ENCODE measurements at regions not wholly inside any gene's neighbourhood (a gene's known extent, or its start where the extent isn't known, plus 50 kb on each side); places are given as distances from the start of the nearest gene placed in this dataset.
"Not testable (repeated sequence)": the region's sequence is repeated elsewhere in the genome, so short reads cannot be mapped to it uniquely, and the experiment has no call there.

GRCh38 chr9:134531220-134531970 is 110.2 kb upstream of the COL5A1 start:
- Histone ChIP-seq H3K4me3 (ENCODE audit: insufficient read depth, low read depth, low read length) (no peak overlapping the region), H3K27me3 (ENCODE audit: control insufficient read depth, insufficient read depth, low read length) (no peaks in the 10 kb centered on the region), H3K36me3 (replicated peaks; ENCODE audit: control insufficient read depth, insufficient read depth, low read length) (no peaks in the 10 kb centered on the region)
- DNase-seq = no peak

DNA sequence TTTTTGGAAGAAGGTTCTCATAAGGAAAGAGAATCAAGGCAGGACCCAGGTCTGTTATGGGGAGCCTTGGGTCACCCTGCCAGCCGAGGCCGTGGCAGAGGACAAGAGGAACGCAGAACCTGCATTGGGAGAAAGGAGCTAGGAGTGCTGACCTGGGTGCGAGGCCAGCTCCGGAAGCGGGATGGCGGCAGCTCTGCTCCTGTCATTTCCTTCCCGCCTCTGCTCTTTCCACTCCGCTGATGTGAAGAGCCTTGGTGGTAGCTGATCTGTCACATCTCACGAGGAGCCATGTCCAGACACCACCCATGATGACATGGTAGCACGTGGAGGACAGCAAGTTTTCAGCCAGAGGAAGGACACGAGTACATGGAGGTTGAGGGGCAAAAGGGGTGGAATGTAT is 109.5 kb upstream of the COL5A1 start:
- Histone ChIP-seq H3K4me3 (ENCODE audit: insufficient read depth, low read depth, low read length) (no peak overlapping the region), H3K36me3 (replicated peaks; ENCODE audit: control insufficient read depth, insufficient read depth, low read length) (no peaks in the 10 kb centered on the region), H3K27me3 (ENCODE audit: control insufficient read depth, insufficient read depth, low read length) (no peaks in the 10 kb centered on the region)
- DNase-seq = no peak

DNA sequence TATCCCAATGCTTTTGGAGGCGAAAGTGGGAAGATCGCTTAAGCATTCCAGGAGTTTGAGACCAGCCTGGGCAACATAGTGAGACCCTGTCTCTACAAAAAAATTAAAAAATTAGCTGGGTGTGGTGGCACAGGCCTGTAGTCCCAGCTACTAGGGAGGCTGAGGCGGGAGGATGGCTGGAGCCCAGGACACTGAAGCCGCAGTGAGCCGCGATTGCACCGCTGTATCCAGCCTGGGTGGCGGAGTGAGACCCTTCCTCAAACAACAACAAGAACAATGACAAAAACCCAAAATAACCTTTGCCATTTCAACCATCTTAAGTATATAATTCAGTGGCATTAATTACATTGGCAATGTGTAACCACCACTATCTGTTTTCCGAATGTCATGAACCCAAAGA is 108.9 kb upstream of the COL5A1 start:
- H3K4me3 ChIP-seq (ENCODE audit: insufficient read depth, low read depth, low read length); DNase-seq; H3K27me3 ChIP-seq (ENCODE audit: control insufficient read depth, insufficient read depth, low read length); H3K36me3 ChIP-seq (replicated peaks; ENCODE audit: control insufficient read depth, insufficient read depth, low read length): not testable (repeated sequence)

DNA sequence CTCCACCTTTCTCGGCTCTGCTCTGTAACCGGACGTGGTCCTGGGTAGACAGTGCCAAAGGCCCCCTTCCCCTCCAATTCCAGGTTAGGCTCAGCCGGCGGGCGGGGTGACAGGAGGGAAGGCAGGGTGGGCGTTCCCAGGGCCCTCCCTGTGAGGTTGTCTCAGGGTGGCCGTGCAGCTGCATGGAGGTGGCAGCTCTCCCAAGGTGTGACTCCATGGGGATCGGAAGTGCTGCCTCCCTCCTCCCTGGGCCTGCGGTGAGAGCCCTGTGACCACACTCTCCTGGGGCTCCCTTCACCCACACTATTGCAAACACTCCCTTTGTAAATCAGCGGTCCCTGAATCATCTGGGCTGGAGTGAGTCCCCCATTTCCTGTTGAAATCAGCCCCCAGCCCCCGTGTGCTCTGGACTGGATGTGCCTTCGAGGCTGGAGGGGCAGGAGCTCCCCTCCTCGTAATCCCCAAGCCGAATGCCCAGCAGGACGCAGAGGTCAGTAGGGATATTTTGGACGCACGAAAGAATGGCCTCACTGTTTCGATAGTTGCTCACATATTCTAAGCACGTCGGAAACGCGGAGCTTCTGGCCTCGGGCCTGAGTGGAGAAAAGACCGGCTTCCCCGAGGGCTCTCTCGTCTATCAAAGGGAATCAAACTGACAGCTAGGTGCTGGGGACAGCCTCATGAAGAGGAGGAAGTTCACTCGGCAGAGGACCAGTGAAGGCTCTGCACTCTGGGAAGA is 107.6 kb upstream of the COL5A1 start:
- no peak for DNase-seq
- Histone ChIP-seq H3K4me3 (ENCODE audit: insufficient read depth, low read depth, low read length) (no peak overlapping the region), H3K27me3 (ENCODE audit: control insufficient read depth, insufficient read depth, low read length) (no peaks in the 10 kb centered on the region), H3K36me3 (replicated peaks; ENCODE audit: control insufficient read depth, insufficient read depth, low read length) (no peaks in the 10 kb centered on the region)

GRCh38 chr9:134534661-134535080 is 106.9 kb upstream of the COL5A1 start:
- H3K27me3 ChIP-seq (ENCODE audit: control insufficient read depth, insufficient read depth, low read length) = no peaks in the 10 kb centered on the region
- H3K4me3 ChIP-seq (ENCODE audit: insufficient read depth, low read depth, low read length) = no peak overlapping the region
- no peaks in the 10 kb centered on the region for H3K36me3 ChIP-seq (replicated peaks; ENCODE audit: control insufficient read depth, insufficient read depth, low read length)
- DNase-seq = no peak

DNA sequence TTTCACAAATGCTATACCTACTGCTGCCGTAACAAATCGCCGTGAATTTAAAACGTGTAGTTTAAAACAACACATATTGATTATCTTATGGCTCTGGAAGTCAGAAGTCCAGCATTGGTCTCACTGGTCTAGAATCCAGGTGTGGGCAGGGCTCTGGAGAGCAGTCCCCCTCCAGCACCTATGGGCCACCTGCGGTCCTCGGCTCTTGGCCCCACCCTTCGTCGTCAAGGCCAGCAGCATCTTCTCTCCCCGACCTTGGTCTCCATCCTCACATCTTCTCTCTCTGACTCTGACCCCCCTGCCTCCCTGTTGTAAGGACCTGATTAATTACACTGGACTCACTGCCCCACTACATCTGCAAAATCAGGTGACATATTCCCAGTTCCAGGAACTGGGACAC is 106.4 kb upstream of the COL5A1 start:
- DNase-seq = no peak
- Histone ChIP-seq H3K36me3 (replicated peaks; ENCODE audit: control insufficient read depth, insufficient read depth, low read length) (no peaks in the 10 kb centered on the region), H3K4me3 (ENCODE audit: insufficient read depth, low read depth, low read length) (no peak overlapping the region), H3K27me3 (ENCODE audit: control insufficient read depth, insufficient read depth, low read length) (no peaks in the 10 kb centered on the region)

GRCh38 chr9:134536101-134536900 is 105.3 kb upstream of the COL5A1 start:
- Histone ChIP-seq H3K27me3 (ENCODE audit: control insufficient read depth, insufficient read depth, low read length) (no peaks in the 10 kb centered on the region), H3K4me3 (ENCODE audit: insufficient read depth, low read depth, low read length) (no peak overlapping the region), H3K36me3 (replicated peaks; ENCODE audit: control insufficient read depth, insufficient read depth, low read length) (no peaks in the 10 kb centered on the region)
- DNase-seq = no peak

DNA sequence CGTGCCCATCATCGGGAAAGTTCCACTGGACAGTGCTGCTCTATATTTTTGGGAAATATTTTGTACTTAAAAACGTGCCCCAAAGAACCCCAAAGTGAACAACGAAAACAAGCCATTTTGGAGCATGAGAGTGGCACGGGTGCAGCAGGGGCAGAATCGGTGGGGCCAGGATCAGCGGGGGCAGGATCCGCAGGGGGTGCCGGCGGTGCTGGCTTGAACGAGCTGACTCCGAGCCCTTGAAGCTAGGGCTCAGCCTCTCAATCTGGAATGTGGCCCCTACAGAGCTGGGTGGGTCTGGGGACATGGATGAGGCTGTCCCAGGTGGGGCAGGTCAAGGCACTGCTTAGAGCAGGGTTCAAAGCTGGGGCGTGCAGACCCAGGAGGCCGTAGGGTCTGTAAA is 104.7 kb upstream of the COL5A1 start:
- no peak for DNase-seq
- H3K4me3 ChIP-seq (ENCODE audit: insufficient read depth, low read depth, low read length) = no peak overlapping the region
- no peaks in the 10 kb centered on the region for H3K36me3 ChIP-seq (replicated peaks; ENCODE audit: control insufficient read depth, insufficient read depth, low read length)
- H3K27me3 ChIP-seq (ENCODE audit: control insufficient read depth, insufficient read depth, low read length) = no peaks in the 10 kb centered on the region

- Histone ChIP-seq H3K4me3 (ENCODE audit: insufficient read depth, low read depth, low read length) (no peak overlapping the region), H3K36me3 (replicated peaks; ENCODE audit: control insufficient read depth, insufficient read depth, low read length) (no peaks in the 10 kb centered on the region), H3K27me3 (ENCODE audit: control insufficient read depth, insufficient read depth, low read length) (no peaks in the 10 kb centered on the region)
- DNase-seq = no peak
Measured at GRCh38 chr9:134537951-134538641, 103.5 kb upstream of the COL5A1 start.

DNA sequence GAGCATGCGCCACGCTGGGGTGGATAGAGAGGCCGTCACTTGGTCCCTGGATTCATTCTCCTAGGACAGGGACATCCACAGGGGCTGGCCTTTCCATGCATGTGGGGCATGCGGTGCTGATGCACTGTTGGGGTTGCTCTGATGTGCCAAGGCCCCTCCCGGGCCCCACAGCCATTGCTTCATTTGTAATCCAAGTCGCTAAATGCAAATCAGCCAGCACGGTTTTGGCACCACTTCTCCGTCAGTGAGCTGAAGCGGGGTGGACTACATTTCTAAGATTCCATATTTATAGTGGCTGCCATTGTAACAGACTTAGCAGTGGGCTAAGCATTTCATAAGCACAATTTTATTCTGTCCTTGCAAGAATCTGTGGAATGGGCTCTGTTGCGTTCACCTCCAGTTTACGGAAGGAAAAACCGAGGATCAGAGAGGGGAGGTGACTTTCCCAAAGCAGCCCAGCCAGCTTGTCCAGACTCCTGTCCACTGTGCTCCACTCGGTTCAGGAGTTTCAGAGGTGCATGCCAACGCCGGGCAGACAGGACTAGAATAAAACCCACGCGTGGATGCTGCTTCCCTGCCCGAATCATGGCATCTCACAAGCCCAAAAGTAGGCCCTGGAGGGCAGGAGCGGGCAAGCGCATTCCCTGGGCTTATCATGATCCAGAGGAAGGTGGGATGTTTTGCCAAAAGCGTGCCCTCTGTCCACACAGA is 102.6 kb upstream of the COL5A1 start:
- Histone ChIP-seq H3K27me3 (ENCODE audit: control insufficient read depth, insufficient read depth, low read length) (no peaks in the 10 kb centered on the region), H3K4me3 (ENCODE audit: insufficient read depth, low read depth, low read length) (no peak overlapping the region), H3K36me3 (replicated peaks; ENCODE audit: control insufficient read depth, insufficient read depth, low read length) (no peaks in the 10 kb centered on the region)
- no peak for DNase-seq

GRCh38 chr9:134539586-134540194 is 101.9 kb upstream of the COL5A1 start:
- H3K36me3 ChIP-seq (replicated peaks; ENCODE audit: control insufficient read depth, insufficient read depth, low read length) = no peaks in the 10 kb centered on the region
- no peak overlapping the region for H3K4me3 ChIP-seq (ENCODE audit: insufficient read depth, low read depth, low read length)
- DNase-seq = no peak
- no peaks in the 10 kb centered on the region for H3K27me3 ChIP-seq (ENCODE audit: control insufficient read depth, insufficient read depth, low read length)

DNA sequence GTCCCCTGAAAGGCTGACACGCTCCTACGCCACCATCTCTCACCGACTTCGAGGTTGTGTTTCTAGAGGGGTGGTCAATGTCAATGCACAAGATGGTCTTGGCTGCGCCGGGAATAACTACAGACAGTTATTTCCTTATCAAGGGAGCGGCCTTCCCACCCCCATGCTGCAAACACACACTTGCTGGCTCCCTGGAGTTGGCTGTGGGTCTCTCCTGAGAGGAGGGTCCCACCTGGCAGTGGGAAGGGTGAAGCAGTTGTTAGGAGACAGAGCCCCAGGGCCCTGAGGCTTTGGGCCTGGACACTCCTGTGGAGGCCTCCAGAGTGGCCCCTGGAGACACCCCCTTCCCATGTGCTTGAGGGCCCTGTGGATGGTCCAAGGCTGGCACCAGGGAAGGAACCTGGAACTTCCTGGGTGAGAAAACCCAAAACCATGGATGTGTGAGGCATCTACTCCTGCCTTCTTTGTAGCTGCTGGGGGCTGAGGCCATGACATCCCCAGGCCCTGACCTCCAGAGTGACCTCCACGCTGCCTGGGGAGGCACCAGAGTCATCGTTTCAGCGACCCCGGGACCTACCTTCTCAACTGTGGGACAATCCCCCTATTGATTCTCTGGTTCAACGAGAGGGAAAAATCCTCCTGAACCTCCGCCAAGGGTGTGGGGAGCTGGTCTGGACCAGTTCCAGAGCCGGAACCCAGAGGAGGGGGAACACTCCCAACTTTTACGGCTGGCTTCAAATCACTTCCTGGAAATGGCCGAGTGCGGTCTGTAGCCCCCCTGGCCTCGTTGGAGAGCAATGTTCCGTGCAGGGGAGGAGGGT is 101.1 kb upstream of the COL5A1 start:
- Histone ChIP-seq H3K36me3 (replicated peaks; ENCODE audit: control insufficient read depth, insufficient read depth, low read length) (no peaks in the 10 kb centered on the region), H3K4me3 (ENCODE audit: insufficient read depth, low read depth, low read length) (no peak overlapping the region), H3K27me3 (ENCODE audit: control insufficient read depth, insufficient read depth, low read length) (no peaks in the 10 kb centered on the region)
- no peak for DNase-seq

DNA sequence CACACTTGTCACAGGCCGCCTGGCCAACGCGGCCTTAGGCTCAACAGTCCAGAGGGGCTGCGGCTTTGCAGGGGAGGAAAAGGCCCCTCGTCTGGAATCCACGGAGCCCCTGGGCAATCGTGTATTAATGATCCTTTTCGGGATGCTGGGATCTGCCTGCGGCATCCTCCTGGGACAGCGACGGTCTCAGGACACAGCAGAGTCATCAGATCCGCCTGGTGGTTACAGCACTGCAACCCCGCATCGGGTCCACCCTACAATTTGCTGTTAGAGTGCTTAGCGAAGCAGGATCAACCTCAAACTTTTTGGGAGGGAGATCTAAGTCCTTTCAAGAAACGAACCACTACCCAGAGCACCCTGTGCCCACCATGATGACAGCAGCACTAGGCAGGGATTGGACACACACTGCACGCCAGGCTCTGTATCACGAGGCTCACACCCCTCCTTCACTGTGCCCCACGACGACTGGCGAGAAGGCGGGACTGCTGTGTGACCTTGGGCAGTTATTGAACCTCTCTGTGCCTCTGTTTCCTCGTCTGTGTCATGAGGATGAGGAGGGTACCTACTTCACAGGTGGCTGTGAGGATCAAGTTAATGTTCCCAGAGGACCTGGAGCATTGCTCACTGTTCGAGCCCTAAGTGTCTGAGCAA is 100.4 kb upstream of the COL5A1 start:
- Histone ChIP-seq H3K27me3 (ENCODE audit: control insufficient read depth, insufficient read depth, low read length) (no peaks in the 10 kb centered on the region), H3K4me3 (ENCODE audit: insufficient read depth, low read depth, low read length) (no peak overlapping the region), H3K36me3 (replicated peaks; ENCODE audit: control insufficient read depth, insufficient read depth, low read length) (no peaks in the 10 kb centered on the region)
- DNase-seq = no peak

Data from H7 (cell line).